ENCODE measurements at regions not wholly inside any gene's neighbourhood (a gene's known extent, or its start where the extent isn't known, plus 50 kb on each side); places are given as distances from the start of the nearest gene placed in this dataset.

DNA sequence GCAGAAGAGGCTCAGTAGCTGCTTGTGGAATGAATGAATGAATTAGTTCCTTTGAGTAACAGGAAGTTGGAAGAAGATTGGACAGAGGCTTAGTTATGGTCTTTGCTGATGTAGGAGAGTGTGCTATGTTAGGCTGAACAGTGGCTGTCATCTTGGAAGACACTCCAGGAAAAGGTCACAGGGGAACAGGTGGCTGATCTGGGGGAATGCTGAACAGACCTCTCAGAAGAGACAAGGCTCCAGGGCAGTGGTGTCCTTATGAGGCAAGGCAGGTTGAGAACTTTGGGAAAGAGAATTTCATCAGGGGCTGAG lies 62.3 kb downstream of the UTRN start:
- H3K4me3 ChIP-seq (ENCODE audit: low read depth, low read length): no peak overlapping the region
- TF ChIP-seq, protein P1, sequence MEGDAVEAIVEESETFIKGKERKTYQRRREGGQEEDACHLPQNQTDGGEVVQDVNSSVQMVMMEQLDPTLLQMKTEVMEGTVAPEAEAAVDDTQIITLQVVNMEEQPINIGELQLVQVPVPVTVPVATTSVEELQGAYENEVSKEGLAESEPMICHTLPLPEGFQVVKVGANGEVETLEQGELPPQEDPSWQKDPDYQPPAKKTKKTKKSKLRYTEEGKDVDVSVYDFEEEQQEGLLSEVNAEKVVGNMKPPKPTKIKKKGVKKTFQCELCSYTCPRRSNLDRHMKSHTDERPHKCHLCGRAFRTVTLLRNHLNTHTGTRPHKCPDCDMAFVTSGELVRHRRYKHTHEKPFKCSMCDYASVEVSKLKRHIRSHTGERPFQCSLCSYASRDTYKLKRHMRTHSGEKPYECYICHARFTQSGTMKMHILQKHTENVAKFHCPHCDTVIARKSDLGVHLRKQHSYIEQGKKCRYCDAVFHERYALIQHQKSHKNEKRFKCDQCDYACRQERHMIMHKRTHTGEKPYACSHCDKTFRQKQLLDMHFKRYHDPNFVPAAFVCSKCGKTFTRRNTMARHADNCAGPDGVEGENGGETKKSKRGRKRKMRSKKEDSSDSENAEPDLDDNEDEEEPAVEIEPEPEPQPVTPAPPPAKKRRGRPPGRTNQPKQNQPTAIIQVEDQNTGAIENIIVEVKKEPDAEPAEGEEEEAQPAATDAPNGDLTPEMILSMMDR (IDR thresholded peaks at IDR 0.05; ENCODE audit: low read depth, low read length): no peak

DNA sequence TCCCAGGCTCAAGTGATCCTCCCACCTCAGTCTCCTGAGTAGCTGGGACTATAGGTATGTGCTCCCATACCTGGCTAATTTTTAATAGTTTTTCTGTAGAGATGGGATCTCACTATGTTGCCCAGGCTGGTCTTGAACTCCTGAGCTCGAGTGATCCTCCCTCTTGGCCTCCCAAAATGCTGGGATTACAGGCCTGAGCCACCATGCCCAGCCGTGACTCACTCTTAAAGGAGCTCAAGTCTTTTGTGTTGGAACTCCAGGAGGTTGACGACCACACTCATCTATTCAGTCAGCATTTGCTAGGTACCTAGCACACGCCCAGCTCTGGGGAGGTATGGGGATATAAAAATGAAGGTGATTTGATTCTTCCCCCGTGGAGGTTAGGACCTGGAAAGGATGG lies 62.8 kb downstream of the UTRN start:
- TF ChIP-seq, protein P1 (IDR thresholded peaks at IDR 0.05; ENCODE audit: low read depth, low read length): no peak
- no peak overlapping the region for H3K4me3 ChIP-seq (ENCODE audit: low read depth, low read length)

DNA sequence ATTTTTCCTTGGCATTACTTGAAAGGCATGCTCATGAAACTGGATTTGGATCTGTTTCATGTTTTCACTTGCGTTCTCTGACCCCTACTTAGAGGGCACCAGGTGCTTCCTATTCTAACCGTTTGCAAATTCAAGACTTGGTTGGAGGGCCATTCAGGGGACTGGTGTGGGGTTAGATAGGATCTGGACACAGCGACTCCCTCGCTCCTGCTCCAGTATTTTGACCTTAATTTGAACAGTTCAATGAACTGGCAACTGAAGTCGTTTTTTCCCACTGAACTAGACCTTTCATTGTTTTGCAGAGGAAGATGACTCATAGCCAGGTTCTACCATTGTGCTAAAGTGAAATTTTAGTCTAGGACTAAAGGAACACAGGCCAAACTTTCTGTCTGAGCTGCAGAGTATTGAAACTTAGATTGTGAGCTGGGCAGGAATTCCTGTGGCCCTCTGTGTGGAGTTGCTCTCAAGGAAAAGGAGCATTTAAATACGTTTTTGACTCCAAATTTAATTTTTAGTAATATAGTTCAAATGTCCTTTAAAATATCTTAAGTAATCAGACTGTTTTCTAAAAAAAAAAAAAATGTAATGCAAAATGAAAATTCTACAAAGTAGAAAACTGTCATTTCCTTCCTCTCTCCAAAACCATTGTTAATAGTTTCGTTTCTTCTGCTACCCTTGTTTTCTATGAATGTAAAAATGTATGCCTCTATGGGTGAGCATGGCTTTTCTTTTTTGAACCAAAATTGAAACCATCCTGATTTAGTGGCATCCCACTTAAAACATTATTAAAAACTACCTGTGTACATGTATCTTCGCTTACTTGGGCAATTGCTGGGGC lies 64.8 kb downstream of the UTRN start:
- TF ChIP-seq, protein P1 (IDR thresholded peaks at IDR 0.05; ENCODE audit: low read depth, low read length): no peak
- H3K4me3 ChIP-seq (ENCODE audit: low read depth, low read length): no peak overlapping the region

DNA sequence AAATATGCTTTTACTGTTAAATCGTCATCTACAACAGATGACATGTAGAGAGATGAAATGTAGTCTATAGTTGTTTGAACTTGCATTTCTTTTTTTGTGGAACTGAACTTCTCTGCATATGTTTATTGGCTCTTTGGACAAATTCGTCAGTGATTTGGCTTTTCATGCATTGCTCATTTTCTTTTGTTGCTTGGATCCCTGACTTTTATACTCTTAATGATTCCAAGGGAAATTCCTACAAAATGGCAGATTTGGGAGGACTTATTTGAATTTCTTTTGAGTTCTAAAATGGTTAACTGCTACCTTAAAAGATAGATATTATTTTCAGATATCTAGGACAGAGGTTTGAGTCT lies 65.4 kb downstream of the UTRN start:
- no peak overlapping the region for H3K4me3 ChIP-seq (ENCODE audit: low read depth, low read length)
- TF ChIP-seq, protein P1 (IDR thresholded peaks at IDR 0.05; ENCODE audit: low read depth, low read length): no peak

DNA sequence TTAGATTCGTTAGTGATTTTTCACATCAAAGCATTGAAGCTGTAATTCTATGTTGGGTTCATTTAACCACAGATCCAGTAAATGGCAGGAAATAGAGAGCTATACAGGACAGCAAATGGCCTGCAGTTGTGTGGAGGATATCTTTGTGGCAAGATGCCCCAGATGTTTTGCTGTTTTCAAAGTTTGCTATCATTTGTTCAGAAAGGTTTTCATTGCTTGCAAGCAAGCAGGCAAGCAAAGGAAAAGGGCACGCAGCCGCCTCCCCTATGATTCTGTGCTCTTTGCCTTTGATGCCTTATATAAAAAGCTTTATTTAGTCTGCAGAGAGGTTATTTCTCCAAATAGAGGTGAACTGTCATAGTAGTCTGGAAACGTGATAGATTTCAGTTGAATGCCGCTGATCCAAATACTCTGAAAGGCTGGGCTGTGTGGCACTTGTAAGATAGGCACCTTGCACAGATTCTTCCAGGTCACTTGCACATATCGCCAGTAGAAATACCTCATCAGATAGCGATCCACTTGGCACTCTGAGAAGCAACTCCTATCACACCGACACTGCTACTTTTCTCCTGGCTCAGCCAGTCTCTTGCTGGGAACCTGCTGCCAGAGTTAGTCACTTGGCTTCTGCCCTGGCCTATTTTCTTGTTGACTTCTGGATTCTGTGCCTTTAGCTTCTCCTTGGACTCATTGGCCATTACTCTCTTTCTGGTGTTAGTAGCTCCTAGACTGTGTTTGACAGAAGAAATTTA lies 66.4 kb downstream of the UTRN start:
- TF ChIP-seq, protein P1 (IDR thresholded peaks at IDR 0.05; ENCODE audit: low read depth, low read length): no peak
- no peak overlapping the region for H3K4me3 ChIP-seq (ENCODE audit: low read depth, low read length)

DNA sequence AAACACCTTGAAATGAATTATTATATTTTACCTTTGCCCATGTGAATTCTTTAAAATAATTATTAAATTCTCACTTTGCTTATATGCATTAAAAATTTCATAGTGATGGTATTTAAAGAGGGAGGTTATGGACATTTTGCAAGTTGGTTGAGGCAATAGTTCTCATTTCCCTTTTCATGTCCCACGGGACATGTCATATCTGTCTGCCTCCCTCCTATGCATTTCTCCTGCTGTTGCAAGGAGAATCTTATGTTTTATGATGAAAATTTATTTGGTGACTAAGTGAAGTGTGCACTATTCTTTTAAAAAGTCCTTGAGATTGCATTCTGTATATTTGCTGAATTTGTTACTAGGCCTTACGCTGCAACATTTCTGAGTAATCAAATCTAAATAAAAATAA lies 67.2 kb downstream of the UTRN start:
- no peak overlapping the region for H3K4me3 ChIP-seq (ENCODE audit: low read depth, low read length)
- TF ChIP-seq, protein P1 (IDR thresholded peaks at IDR 0.05; ENCODE audit: low read depth, low read length): no peak

DNA sequence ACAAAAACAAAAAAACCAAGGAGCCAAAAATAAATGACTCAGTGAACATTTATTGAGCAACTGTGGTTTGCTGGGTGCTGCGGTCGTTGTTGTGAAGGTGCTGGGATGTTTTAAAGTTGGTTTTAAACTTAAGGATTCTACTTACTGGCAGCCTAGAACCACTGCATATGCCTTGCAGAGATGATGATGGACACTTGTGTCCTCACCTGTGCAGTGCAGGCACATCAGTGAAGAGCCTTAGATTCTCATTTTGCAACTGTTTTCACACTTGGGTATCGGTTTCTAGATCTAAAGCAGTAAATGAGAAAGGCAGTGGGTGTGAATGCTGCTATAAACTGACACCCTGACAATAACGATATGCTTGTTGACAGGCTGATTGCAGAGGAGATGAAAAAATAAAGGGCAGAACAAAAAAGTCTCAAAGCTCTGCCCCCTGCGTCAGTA lies 68.8 kb downstream of the UTRN start:
- H3K4me3 ChIP-seq (ENCODE audit: low read depth, low read length): no peak overlapping the region

More for the DNA sequence above, 68.8 kb downstream of the UTRN start:
- TF ChIP-seq, protein P1 (IDR thresholded peaks at IDR 0.05; ENCODE audit: low read depth, low read length): no peak

Measured in WI38 (cell line).